Panc1 (cell line): ENCODE measurements at regions not wholly inside any gene's neighbourhood (a gene's known extent, or its start where the extent isn't known, plus 50 kb on each side); places are given as distances from the start of the nearest gene placed in this dataset.

Experiments used
- CTCF ChIP-seq: fragments of 450-650 bp; IDR thresholded peaks from 2 replicates; pipeline ENCODE4 v1.5.1; 2017; ENCODE audit warnings: mild to moderate bottlenecking
- POLR2AphosphoS5 ChIP-seq: IDR thresholded peaks from 2 replicates; pipeline ENCODE4 v1.6.1; 2012; ENCODE audit warnings: mild to moderate bottlenecking, low read depth, low read length, moderate library complexity
- REST ChIP-seq, 2 experiments: IDR thresholded peaks; 2 replicates each; pipeline ENCODE4 v1.6.1; 2011 to 2012; ENCODE audit warnings: low read depth in 2 of 2, control low read depth in 1 of 2, low read length in 1 of 2, mild to moderate bottlenecking in 1 of 2, moderate library complexity in 1 of 2; ENCODE audit not compliant: insufficient read depth in 1 of 2
- SIN3A ChIP-seq: IDR thresholded peaks from 2 replicates; pipeline ENCODE4 v1.6.1; 2012; ENCODE audit warnings: low read depth, mild to moderate bottlenecking, low read length, moderate library complexity, borderline replicate concordance; ENCODE audit not compliant: insufficient read depth

DNA sequence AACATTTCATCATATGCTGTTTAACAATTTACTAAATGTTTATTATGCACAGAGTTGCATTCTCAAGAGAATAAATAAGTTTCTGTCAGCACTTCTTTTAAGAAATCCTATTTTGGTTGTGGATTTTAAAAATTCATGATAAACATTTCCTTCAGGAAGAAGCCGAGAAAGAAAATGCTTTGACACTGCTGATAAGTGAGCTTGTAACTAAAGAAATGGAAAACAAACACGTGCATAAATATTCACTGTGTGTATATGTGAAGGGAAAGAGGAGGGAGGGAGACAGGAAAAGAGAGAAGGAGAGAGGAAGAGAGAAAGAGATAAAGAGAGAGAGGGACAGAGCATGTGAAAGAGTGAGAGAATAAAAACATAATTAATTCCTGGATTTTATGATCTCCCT is 1165.0 kb downstream of the DIAPH3 start:
- TF ChIP-seq CTCF (no peak), POLR2AphosphoS5 (no peak), REST (IDR thresholded peaks at IDR 0.05; ENCODE audit: insufficient read depth in 1 of 2, low read depth in 2 of 2, low read length in 1 of 2) (no peak), SIN3A (no peak)
